Smooth muscle cell of the brain vasculature (primary cell): ENCODE measurements at regions not wholly inside any gene's neighbourhood (a gene's known extent, or its start where the extent isn't known, plus 50 kb on each side); places are given as distances from the start of the nearest gene placed in this dataset.
A peak's percentile ranks its signal among the peaks of the same experiment; 100 is the strongest.

Experiments used
- DNase-seq: peaks from one replicate; pipeline ENCODE4 v3.0.0-alpha.2; 2012; ENCODE audit warnings: low read depth, low spot score

- no peak for DNase-seq
These were observed 282.8 kb upstream of the ZMIZ1 start for GRCh38 chr10:78785991-78786390.

GRCh38 chr10:78787125-78787524 is 281.6 kb upstream of the ZMIZ1 start:
- no peak for DNase-seq

- no peak for DNase-seq
These were observed 273.9 kb upstream of the ZMIZ1 start for GRCh38 chr10:78794736-78795455.

- DNase-seq = no peak
These were observed 269.6 kb upstream of the ZMIZ1 start for GRCh38 chr10:78798976-78799730.

GRCh38 chr10:78800006-78800405 is 268.8 kb upstream of the ZMIZ1 start:
- no peak for DNase-seq

GRCh38 chr10:78800535-78801320 is 268.0 kb upstream of the ZMIZ1 start:
- no peak for DNase-seq

GRCh38 chr10:78802431-78802830 is 266.3 kb upstream of the ZMIZ1 start:
- DNase-seq = no peak

- peak; percentile 13 for DNase-seq
These were observed 265.9 kb upstream of the ZMIZ1 start for GRCh38 chr10:78802866-78803265.

- DNase-seq = no peak
These were observed 265.1 kb upstream of the ZMIZ1 start for GRCh38 chr10:78803710-78804109.

- no peak for DNase-seq
These were observed 264.2 kb upstream of the ZMIZ1 start for GRCh38 chr10:78804411-78805032.

- peak; percentile 69 for DNase-seq
These were observed 263.6 kb upstream of the ZMIZ1 start for GRCh38 chr10:78805176-78805575.

- no peak for DNase-seq
These were observed 262.0 kb upstream of the ZMIZ1 start for GRCh38 chr10:78806681-78807221.

GRCh38 chr10:78807504-78808203 is 261.1 kb upstream of the ZMIZ1 start:
- DNase-seq = no peak

- no peak for DNase-seq
These were observed 260.5 kb upstream of the ZMIZ1 start for GRCh38 chr10:78808286-78808685.

GRCh38 chr10:78808736-78809367 is 259.9 kb upstream of the ZMIZ1 start:
- no peak for DNase-seq

GRCh38 chr10:78811174-78811573 is 257.6 kb upstream of the ZMIZ1 start:
- DNase-seq = no peak

GRCh38 chr10:78812571-78813318 is 256.0 kb upstream of the ZMIZ1 start:
- no peak for DNase-seq

GRCh38 chr10:78813526-78813925 is 255.2 kb upstream of the ZMIZ1 start:
- DNase-seq = no peak

GRCh38 chr10:78813998-78814399 is 254.8 kb upstream of the ZMIZ1 start:
- no peak for DNase-seq

- DNase-seq = no peak
These were observed 254.4 kb upstream of the ZMIZ1 start for GRCh38 chr10:78814407-78814806.
